ENCODE measurements at regions not wholly inside any gene's neighbourhood (a gene's known extent, or its start where the extent isn't known, plus 50 kb on each side); places are given as distances from the start of the nearest gene placed in this dataset.
A peak's percentile ranks its signal among the peaks of the same experiment; 100 is the strongest.

DNA sequence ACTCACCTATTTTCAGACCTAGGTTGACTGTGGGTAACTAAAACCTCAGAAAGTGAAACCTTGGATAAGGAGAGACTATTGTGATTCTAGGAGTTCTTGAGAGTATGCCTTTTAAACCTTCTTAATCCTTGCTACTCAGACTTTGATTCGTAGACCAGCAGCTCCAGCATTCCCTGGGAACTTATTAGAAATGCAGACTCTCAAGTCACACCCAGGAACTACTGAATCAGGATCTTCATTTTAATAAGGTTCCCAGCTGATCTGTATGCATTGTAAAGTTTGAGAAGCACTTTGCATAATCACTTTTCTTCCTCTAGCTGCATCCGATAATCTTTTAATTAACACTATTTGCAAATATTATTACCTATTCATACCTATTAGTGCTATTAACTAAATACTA lies 480.3 kb upstream of the KCNMB2 start:
- intact Hi-C loops (cut with DNase I), result no loop called here
- TF ChIP-seq POLR2A (IDR thresholded peaks at IDR 0.05), result no peak
- TF ChIP-seq, protein P1, sequence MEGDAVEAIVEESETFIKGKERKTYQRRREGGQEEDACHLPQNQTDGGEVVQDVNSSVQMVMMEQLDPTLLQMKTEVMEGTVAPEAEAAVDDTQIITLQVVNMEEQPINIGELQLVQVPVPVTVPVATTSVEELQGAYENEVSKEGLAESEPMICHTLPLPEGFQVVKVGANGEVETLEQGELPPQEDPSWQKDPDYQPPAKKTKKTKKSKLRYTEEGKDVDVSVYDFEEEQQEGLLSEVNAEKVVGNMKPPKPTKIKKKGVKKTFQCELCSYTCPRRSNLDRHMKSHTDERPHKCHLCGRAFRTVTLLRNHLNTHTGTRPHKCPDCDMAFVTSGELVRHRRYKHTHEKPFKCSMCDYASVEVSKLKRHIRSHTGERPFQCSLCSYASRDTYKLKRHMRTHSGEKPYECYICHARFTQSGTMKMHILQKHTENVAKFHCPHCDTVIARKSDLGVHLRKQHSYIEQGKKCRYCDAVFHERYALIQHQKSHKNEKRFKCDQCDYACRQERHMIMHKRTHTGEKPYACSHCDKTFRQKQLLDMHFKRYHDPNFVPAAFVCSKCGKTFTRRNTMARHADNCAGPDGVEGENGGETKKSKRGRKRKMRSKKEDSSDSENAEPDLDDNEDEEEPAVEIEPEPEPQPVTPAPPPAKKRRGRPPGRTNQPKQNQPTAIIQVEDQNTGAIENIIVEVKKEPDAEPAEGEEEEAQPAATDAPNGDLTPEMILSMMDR (IDR thresholded peaks at IDR 0.05), result no peak
- H3K36me3 ChIP-seq, result no peaks in the 10 kb centered on the region

DNA sequence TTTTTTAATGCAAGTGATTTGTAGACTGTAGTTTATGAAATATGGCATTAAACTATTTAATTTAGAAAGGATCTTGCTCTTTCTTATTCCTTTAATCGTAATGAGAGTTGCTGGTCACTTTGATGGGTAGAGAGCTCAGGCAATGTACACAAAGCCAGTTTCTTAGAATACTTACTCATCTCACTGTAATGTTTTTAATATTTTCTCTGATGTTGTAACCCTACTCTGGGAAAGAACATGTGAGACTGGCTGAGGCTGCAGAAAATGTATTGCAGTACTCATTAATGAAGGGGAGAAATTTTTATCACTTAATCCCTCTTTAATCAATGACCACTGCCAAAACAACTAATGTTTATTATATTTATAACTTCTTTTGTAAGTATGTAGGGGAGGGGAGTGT lies 479.4 kb upstream of the KCNMB2 start:
- WGBS, 2 donors, result 94 to 96% methylated on average over 1 of the region's 1 CpG
- Histone ChIP-seq H3K27me3 (no peaks in the 10 kb centered on the region), H3K27ac (no peak overlapping the region), H3K36me3 (no peaks in the 10 kb centered on the region), H3K4me1 (peaks cover 0 to 6% of the 10 kb centered on the region in 2 donors), H3K9me3 (no peaks in the 10 kb centered on the region), H3K4me3 (replicated peaks in 1 of 3) (no peak overlapping the region)
- no peak for DNase-seq
- TF ChIP-seq, protein P1 (IDR thresholded peaks at IDR 0.05), result no peak
- TF ChIP-seq POLR2A (IDR thresholded peaks at IDR 0.05), result no peak
- intact Hi-C loops (cut with DNase I), result no loop called here

More for the DNA sequence above, 480.3 kb upstream of the KCNMB2 start:
- peak in 1 of 2 donors; percentile 2 for DNase-seq
- Histone ChIP-seq H3K9me3 (no peaks in the 10 kb centered on the region), H3K27ac (no peak overlapping the region), H3K4me3 (replicated peaks in 1 of 3) (no peak overlapping the region), H3K27me3 (no peaks in the 10 kb centered on the region), H3K4me1 (peaks cover 0 to 6% of the 10 kb centered on the region in 2 donors)
- WGBS, 2 donors, result 66 to 70% methylated on average over 2 of the region's 2 CpGs

DNA sequence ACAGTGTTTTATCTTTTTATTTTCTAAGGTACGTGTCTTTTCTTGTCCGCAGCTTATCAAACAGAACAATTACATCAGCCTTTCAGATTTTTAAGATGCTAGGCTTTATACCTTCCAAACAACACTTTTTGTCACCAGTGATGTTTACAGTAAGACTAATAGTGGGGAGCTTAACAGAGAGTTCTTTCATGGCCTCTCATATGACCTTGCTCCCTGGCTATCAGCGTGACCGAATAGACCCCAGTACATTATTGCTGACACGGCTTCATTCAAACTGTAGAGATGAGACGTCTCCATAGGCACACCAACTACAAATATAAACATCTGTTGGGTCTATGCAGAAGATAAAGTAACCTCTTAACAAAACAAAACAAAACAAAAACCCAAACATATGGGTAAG lies 477.6 kb upstream of the KCNMB2 start:
- TF ChIP-seq, protein P1 (IDR thresholded peaks at IDR 0.05), result no peak
- no peak for TF ChIP-seq POLR2A (IDR thresholded peaks at IDR 0.05)
- no peaks in the 10 kb centered on the region for H3K36me3 ChIP-seq
- H3K4me3 ChIP-seq (replicated peaks in 1 of 3), result no peak overlapping the region
- 93 to 95% methylated on average over 6 of the region's 6 CpGs for WGBS, 2 donors
- no peak for DNase-seq
- H3K27me3 ChIP-seq, result no peaks in the 10 kb centered on the region
- intact Hi-C loops (cut with DNase I), result no loop called here
- no peaks in the 10 kb centered on the region for H3K9me3 ChIP-seq
- H3K27ac ChIP-seq, result no peak overlapping the region
- peaks cover 0 to 6% of the 10 kb centered on the region in 2 donors for H3K4me1 ChIP-seq

DNA sequence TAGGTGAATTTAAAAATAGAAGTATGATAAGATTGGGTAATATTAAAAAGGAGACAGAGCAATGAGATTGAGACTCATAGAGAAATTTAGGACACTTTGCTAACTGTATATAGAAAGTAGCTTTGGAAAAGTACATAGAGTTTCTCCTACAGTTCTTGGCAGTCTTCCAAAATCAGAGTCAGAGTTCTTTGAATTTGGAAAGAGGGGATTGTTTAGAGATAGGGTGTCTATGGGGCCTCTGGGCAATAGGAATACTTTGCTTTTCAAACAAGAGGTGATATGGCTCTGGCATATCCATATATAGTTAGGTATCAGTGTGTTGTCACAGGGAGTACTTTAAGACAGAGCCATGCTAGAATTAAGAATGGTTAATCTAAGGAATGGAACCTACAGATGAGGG lies 477.1 kb upstream of the KCNMB2 start:
- no peak overlapping the region for H3K4me3 ChIP-seq (replicated peaks in 1 of 3)
- TF ChIP-seq, protein P1 (IDR thresholded peaks at IDR 0.05), result no peak
- no peak for TF ChIP-seq POLR2A (IDR thresholded peaks at IDR 0.05)
- no peaks in the 10 kb centered on the region for H3K9me3 ChIP-seq
- H3K27me3 ChIP-seq, result no peaks in the 10 kb centered on the region
- H3K4me1 ChIP-seq, result peaks cover 0 to 6% of the 10 kb centered on the region in 2 donors
- H3K36me3 ChIP-seq, result no peaks in the 10 kb centered on the region
- no peak overlapping the region for H3K27ac ChIP-seq
- intact Hi-C loops (cut with DNase I), result no loop called here
- DNase-seq, result no peak

DNA sequence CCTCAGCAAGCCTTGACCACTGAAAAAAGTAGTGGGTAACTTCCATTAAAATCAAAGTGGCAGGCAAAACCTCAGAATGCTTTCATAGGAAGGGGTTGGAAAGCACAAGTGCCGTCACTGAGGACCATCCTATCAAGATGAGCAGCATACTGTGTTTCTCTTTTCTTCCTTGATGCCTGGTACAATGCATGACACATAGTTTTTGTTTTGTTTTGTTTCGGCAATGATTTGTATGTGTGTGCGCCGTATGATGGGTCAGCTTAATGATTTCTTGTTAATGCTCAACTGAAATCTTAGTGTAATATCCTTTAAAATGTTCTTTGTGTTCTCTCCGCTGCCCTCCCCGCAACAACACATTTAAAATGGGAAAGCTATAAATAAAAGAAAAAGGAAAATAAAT lies 476.4 kb upstream of the KCNMB2 start:
- intact Hi-C loops (cut with DNase I), result no loop called here
- Histone ChIP-seq H3K27me3 (no peaks in the 10 kb centered on the region), H3K4me1 (peaks cover 0 to 6% of the 10 kb centered on the region in 2 donors), H3K27ac (no peak overlapping the region), H3K4me3 (replicated peaks in 1 of 3) (no peak overlapping the region), H3K9me3 (no peaks in the 10 kb centered on the region), H3K36me3 (no peaks in the 10 kb centered on the region)
- 86 to 89% methylated on average over 6 of the region's 6 CpGs for WGBS, 2 donors
- TF ChIP-seq POLR2A (IDR thresholded peaks at IDR 0.05), result no peak
- TF ChIP-seq, protein P1 (IDR thresholded peaks at IDR 0.05), result no peak
- DNase-seq, result no peak

Measured in thyroid gland (tissue), 4 donors.